SJSA1 (cell line): ENCODE measurements at regions not wholly inside any gene's neighbourhood (a gene's known extent, or its start where the extent isn't known, plus 50 kb on each side); places are given as distances from the start of the nearest gene placed in this dataset.

ENCODE experiments used
- DNase-seq, 2 experiments: peaks; one replicate each; pipeline ENCODE4 v3.0.0-alpha.2; 2015 to 2020; ENCODE audit warnings: low spot score in 2 of 2, low read depth in 1 of 2
- H3K27ac ChIP-seq: fragments of 250-450 bp; sonication (Bioruptor Pico); 2 replicates; pipeline ENCODE4 v1.5.1; 2020; ENCODE audit warnings: mild to moderate bottlenecking, moderate library complexity
- H3K27me3 ChIP-seq: fragments of 250-450 bp; sonication (Bioruptor Pico); replicated peaks from 2 replicates; pipeline ENCODE4 v1.5.1; 2020; ENCODE audit warnings: mild to moderate bottlenecking, moderate library complexity
- H3K36me3 ChIP-seq: fragments of 250-450 bp; sonication (Bioruptor Pico); 2 replicates; pipeline ENCODE4 v1.5.1; 2020; ENCODE audit warnings: mild to moderate bottlenecking
- H3K4me1 ChIP-seq: fragments of 250-450 bp; sonication (Bioruptor Pico); replicated peaks from 2 replicates; pipeline ENCODE4 v1.6.1; 2021; ENCODE audit warnings: mild to moderate bottlenecking
- H3K4me3 ChIP-seq: fragments of 250-450 bp; sonication (Bioruptor Pico); 2 replicates; pipeline ENCODE4 v1.5.1; 2020; ENCODE audit warnings: mild to moderate bottlenecking
- H3K9me3 ChIP-seq: fragments of 250-450 bp; sonication (Bioruptor Pico); replicated peaks from 2 replicates; pipeline ENCODE4 v1.5.1; 2020; ENCODE audit warnings: mild to moderate bottlenecking

DNA sequence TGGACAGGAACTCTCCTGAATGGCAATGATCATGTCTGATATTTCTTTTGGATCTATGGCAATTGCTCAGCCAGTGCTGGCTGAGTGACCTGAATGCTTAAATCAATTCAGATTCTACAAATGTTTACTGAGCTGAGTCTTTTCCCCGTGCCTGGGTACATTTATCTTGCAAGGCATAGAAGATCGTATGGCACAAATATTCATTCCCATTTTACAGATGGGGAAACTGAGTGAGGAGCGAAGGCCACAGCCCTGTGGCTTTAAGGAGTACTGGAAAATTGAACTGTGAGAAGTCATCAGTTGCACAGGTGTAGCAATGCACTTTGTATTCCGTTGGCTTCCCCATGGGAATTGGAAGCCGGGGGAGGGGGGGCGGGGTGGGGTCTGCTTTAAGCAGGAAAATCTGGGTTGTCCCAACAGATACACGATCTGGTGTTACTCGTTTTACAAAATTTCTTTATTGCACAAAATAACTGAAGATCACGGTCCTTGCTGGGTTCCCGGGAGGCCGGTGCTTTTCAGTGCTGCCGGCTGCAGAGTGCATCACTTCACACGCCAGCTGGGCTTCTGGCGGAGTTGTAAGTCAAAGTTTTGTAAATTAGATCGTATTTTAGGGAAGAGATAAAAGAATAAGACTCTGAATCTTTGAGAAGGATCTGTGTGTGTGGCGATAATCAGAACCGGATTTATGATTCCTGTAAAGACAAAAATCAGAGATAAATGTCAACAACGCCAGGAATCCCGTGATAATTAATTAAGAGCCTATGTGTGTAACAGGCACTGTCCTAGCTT lies 75.0 kb upstream of the MAP1LC3B2 start:
- Histone ChIP-seq H3K4me3 (no peak overlapping the region), H3K4me1 (no peaks in the 10 kb centered on the region), H3K9me3 (no peaks in the 10 kb centered on the region), H3K27me3 (no peaks in the 10 kb centered on the region), H3K27ac (no peak overlapping the region), H3K36me3 (no peaks in the 10 kb centered on the region)
- no peak for DNase-seq

DNA sequence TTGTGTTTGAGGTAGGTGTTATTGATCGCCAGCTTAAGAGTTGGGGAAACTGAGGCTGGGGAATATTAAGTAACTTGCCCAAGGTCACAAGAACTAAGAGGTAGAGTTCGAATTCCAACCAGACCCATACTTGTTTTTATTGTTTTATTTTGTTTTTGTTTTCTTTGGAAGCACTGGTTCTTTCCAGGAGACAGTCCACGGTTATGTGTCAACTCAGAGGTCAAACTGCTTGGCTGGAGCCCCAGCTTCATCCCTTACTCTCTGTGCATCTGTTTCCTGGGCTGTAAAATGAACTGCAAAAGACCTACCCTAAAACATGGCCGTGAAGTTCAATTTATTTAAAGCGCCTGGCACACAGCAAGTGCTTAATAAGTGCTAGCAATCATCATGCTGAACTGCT lies 74.4 kb upstream of the MAP1LC3B2 start:
- no peaks in the 10 kb centered on the region for H3K36me3 ChIP-seq
- no peaks in the 10 kb centered on the region for H3K9me3 ChIP-seq
- H3K27ac ChIP-seq: no peak overlapping the region
- no peaks in the 10 kb centered on the region for H3K27me3 ChIP-seq
- H3K4me1 ChIP-seq: no peaks in the 10 kb centered on the region
- DNase-seq: no peak
- H3K4me3 ChIP-seq: no peak overlapping the region

DNA sequence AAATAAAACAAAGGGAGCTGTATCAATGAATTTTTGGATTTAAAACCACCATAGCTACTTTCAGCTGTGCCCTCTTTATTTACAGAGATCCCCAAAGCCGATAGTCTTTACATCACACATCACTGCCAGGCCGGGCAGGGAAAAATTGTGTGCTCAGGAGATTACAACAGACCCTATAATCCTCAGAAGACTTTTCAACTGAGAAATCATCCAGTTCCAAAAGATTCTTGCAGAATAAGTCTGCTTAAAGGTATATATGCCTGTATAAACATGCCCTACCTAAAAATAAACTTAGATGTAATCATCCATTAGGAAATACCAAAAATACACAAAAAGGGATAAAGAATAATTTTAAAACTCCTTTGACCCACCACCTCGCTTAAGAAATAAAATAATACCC lies 70.1 kb upstream of the MAP1LC3B2 start:
- H3K4me3 ChIP-seq: no peak overlapping the region
- no peak overlapping the region for H3K27ac ChIP-seq
- H3K27me3 ChIP-seq: no peaks in the 10 kb centered on the region
- no peaks in the 10 kb centered on the region for H3K9me3 ChIP-seq
- H3K4me1 ChIP-seq: 0 out of 2 replicates have a peak, but pooled peaks cover 3% of the 10 kb centered on the region
- H3K36me3 ChIP-seq: no peaks in the 10 kb centered on the region
- DNase-seq: no peak

DNA sequence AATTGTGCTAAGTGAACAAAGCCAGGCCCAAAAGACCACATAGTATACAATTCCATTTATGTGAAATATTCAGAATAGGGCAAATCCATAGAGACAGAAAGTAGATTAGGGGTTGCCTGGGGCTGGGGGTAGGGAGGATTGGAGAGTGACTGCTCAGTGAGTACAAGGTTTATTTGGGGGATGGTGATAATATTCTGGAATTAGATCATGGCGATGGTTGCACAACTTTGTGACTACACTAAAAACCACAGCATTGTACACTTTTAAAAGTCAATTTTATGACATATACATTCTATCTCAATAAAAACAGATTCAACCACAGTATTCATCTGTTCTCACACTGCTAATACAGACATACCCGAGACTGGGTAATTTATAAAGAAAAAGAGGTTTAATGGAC lies 68.7 kb upstream of the MAP1LC3B2 start:
- H3K36me3 ChIP-seq: no peaks in the 10 kb centered on the region
- no peak overlapping the region for H3K27ac ChIP-seq
- H3K4me1 ChIP-seq: peaks cover 8% of the 10 kb centered on the region
- no peak overlapping the region for H3K4me3 ChIP-seq
- no peaks in the 10 kb centered on the region for H3K27me3 ChIP-seq
- DNase-seq: no peak
- no peaks in the 10 kb centered on the region for H3K9me3 ChIP-seq

DNA sequence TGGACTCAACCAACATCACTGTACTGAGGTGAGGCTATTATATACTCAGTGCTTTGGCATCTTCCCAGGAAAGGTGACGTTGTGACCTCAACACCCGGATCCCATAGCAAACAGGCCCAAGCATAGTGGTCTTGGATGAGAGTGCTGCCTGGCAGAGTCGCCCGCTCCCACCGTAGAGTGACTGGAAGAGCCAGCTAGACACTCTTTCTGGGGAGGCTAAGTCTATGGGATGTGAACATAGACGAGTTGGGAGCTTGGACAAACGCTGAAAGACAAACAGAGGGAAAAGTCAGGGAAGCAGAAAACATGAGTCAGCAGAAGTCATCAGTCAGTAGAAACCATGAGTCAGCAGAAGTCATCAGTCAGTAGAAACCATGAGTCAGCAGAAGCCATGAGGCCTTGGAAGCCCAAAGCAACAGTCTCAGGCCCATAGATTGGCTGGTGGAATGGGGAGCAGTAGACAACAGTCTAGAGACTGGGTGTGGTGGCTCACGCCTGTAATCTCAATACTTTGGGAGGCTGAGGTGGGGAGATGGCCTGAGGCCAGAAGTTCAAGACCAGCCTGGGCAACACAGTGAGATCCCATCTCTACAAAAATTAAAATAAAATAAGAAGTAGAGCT lies 66.4 kb upstream of the MAP1LC3B2 start:
- H3K9me3 ChIP-seq: no peaks in the 10 kb centered on the region
- no peak overlapping the region for H3K4me3 ChIP-seq
- H3K27me3 ChIP-seq: no peaks in the 10 kb centered on the region
- H3K36me3 ChIP-seq: no peaks in the 10 kb centered on the region
- no peak overlapping the region for H3K27ac ChIP-seq
- H3K4me1 ChIP-seq: peaks cover 10% of the 10 kb centered on the region
- peak in 1 of 2 experiments; percentile 9 for DNase-seq

DNA sequence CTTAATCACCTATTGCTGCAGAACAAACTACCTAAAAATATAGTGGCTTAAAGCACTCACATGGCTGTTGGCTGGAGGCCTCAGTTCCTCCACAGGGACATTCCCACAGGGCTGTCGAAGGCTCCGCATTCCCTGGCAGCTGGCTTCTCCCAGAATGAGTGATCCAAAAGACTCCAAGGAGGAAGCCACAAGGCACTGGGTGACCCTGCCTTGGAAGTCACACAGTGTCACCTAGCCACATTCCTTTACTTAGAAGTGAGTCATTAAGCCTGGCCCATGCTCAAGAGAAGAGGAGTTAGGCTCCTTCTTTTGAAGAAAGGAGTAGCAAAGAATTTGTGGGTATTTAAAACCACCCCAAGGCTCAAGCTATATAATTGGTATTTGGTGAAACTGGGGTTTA lies 63.9 kb upstream of the MAP1LC3B2 start:
- no peak overlapping the region for H3K4me3 ChIP-seq
- H3K27ac ChIP-seq: no peak overlapping the region
- H3K9me3 ChIP-seq: no peaks in the 10 kb centered on the region
- no peaks in the 10 kb centered on the region for H3K27me3 ChIP-seq
- H3K4me1 ChIP-seq: peaks cover 10% of the 10 kb centered on the region
- DNase-seq: peak; percentile 50 to 57
- H3K36me3 ChIP-seq: no peaks in the 10 kb centered on the region

DNA sequence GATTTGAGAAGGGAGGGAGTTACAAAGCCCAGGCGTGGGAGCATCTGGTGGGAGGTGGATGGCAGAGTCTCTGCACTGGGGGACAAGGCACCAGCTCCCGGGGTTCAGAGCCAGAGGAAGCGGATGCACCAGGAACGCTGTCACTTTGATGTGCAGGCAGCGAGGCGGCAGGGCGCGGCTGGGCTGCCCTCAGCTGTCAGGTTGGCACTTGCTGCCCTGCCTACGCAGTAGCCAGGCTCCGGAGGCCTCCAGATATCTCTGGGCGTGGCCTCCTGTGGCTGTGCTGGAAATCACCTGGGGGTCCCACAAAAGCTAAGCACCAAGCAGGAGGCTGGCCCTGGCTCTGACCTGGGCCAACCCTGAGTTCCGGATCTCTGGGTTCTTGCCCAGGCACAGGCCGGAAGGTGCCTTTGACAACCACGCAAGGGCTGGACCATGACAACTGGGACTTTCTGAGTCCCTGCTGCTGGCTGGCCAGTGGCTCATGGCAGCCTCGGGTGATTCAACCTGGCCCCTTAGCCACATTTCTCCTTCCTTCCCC lies 62.1 kb upstream of the MAP1LC3B2 start:
- peaks cover 10% of the 10 kb centered on the region for H3K4me1 ChIP-seq
- DNase-seq: no peak
- H3K36me3 ChIP-seq: no peaks in the 10 kb centered on the region
- no peak overlapping the region for H3K27ac ChIP-seq
- H3K4me3 ChIP-seq: no peak overlapping the region
- H3K9me3 ChIP-seq: no peaks in the 10 kb centered on the region
- H3K27me3 ChIP-seq: no peaks in the 10 kb centered on the region

DNA sequence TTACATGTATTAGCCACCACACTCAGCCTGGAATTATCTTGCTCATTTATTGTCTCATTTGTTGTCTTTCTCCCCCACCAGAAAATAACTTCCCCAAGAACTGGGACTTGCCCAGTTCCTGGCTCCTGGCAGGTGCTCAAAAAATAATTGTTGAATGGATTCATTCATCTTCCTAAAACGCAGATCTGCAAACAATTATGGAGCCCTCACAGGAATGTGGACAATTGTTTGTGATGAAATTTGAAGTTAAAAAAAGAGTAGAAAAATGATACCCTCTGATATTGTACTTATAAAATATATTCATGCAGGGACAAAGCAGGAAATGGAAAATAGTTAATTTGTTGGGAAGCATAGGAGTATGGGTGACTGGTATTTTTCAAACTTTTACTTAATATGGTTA lies 60.7 kb upstream of the MAP1LC3B2 start:
- Histone ChIP-seq H3K27ac (no peak overlapping the region), H3K36me3 (no peaks in the 10 kb centered on the region)

DNA sequence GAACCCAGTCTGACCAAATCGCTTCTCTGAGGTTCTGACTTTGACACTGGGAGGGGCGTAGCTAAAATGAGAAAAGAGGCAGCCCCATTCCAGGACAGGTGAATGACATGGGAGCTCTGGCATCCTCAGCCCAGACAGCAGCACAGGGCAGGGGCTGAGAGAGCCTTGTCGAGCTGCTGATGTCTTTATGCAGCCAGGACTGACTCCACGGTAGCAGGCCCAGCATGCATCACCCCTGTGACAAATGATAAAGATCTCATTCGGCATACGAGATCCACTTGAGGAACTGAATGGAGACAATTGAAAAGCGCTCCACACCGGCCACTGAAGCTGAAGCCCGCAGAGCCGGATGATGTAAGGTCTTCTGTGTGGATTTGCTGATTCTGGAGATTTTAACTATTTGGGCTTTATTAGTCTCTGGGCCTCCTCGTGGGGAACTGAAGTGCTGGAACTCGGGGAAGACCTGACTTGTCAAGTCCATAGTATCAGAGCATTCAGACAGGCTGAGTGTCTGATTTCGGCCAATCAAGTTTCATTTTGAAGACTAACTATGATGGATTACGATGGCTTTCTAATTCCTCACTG lies 56.9 kb upstream of the MAP1LC3B2 start:
- no peaks in the 10 kb centered on the region for H3K27me3 ChIP-seq
- H3K9me3 ChIP-seq: no peaks in the 10 kb centered on the region
- H3K27ac ChIP-seq: no peak overlapping the region
- H3K4me3 ChIP-seq: no peak overlapping the region
- no peaks in the 10 kb centered on the region for H3K4me1 ChIP-seq
- no peak for DNase-seq
- H3K36me3 ChIP-seq: no peaks in the 10 kb centered on the region

More for the DNA sequence above, 60.7 kb upstream of the MAP1LC3B2 start:
- peak in 1 of 2 experiments; percentile 11 for DNase-seq
- Histone ChIP-seq H3K4me3 (no peak overlapping the region), H3K27me3 (no peaks in the 10 kb centered on the region), H3K4me1 (peaks cover 7% of the 10 kb centered on the region), H3K9me3 (no peaks in the 10 kb centered on the region)

DNA sequence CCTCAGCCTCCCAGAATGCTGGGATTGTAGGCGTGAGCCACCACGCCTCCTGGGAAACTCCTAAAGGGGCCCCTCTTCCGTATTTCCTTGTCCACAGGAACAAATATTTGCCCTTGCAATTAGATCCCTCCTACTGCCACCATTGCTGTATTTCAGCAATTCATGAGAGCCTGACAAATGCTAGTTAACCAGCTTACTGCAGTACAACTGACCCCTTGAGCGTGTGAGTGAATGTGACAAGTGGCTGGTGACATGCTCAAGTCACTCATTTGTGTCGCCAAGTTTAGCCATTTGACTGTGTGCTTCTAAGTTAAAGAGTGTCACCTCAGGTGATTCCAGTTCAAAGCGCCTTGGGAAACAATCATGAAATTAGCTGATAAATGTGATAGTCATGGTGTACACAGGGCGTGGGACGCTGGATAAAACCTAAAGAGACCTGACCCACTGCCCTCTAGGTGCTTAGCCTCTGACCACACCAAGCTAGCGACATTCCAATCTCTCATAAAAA lies 56.1 kb upstream of the MAP1LC3B2 start:
- H3K36me3 ChIP-seq: no peaks in the 10 kb centered on the region
- no peaks in the 10 kb centered on the region for H3K27me3 ChIP-seq
- H3K27ac ChIP-seq: no peak overlapping the region
- no peak for DNase-seq
- H3K4me3 ChIP-seq: no peak overlapping the region
- H3K9me3 ChIP-seq: no peaks in the 10 kb centered on the region
- H3K4me1 ChIP-seq: no peaks in the 10 kb centered on the region

DNA sequence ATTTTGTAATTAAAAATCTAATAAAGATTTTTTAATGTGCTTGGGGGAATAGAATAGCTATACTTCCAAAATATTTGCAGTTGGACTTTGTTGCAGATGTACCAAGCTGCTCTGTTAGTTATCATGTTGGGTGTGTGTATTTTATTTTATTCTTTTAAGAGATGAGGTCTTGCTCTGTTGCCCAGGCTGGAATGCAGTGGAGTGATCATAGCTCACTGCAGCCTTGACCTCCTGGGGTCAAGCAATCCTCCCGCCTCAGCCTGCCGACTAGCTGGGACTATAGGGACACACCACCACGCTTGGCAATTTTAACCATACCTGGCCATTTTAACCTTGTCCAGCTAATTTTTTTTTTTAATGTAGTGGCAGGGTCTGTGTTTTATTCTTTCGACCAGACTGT lies 54.7 kb upstream of the MAP1LC3B2 start:
- H3K9me3 ChIP-seq: no peaks in the 10 kb centered on the region
- no peak for DNase-seq
- H3K36me3 ChIP-seq: no peaks in the 10 kb centered on the region
- no peaks in the 10 kb centered on the region for H3K4me1 ChIP-seq
- no peaks in the 10 kb centered on the region for H3K27me3 ChIP-seq
- no peak overlapping the region for H3K4me3 ChIP-seq
- no peak overlapping the region for H3K27ac ChIP-seq

DNA sequence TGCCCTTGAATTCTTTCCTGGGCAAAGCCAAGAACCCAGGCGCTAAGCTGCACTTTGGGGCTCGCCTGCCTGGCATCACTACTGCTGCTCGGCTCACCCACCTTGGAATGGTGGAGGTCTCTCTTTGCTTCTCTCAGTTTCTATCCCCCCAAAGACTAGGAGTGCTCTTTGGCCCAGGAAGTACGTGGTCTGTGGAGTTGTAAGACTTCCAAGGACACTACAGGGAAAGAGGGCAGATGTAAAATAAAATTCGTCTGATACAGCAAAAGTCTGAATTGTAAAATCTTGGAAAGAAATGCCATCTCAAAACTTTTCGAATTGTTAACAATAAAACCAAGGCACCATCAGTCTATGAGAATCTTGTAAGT lies 52.5 kb upstream of the MAP1LC3B2 start:
- Histone ChIP-seq H3K27me3 (no peaks in the 10 kb centered on the region), H3K36me3 (no peaks in the 10 kb centered on the region)
- DNase-seq: no peak

DNA sequence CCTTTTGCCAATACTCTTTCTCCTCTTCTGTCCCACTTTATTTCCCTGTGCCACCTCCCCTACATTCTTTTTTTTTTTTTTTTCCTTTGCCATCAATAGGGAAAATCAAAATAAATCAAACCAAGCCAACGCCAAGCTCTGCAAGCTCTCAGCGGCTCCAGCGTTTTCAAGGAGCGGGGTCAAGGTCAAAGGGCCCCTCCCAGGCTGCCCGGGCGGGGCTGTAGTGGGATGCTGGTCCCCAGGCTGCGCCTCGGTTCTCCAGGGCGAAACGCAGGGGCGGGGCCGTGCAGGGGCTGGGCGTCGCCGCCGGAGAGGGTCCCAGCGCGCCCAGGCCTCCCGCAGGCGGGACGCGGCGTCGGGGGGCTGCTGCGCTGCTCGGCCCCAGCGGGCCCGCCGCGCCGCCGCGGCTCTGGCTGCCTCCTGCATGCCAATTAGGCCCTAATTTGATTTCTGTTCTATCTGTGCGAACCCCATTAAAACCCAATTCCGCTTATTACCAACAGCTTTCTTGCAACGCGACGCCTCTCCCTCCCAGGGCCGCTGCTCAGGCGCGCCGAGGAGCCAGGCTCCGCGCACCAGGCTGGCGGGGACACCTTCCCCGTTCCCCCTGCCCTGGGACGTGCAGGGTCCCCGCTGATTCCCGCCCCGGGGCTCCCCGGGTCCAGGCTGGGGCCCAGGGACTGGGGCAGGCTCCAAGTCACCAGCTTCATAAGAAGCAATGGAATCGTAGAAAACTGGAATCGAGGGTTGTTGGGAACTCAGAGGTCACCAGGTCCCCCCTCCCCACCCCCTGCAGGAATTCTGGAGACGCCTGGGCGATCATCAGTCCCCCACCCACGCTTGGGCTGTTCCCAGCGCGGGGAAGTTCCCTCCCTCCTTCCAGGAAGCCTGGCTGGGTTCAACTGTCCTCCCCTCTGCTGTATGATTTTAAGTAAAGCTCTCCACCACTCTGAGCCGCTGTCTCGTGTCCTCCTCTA lies 50.7 kb upstream of the MAP1LC3B2 start:
- Histone ChIP-seq H3K27ac (no peak overlapping the region), H3K27me3 (no peaks in the 10 kb centered on the region), H3K9me3 (no peaks in the 10 kb centered on the region), H3K36me3 (no peaks in the 10 kb centered on the region), H3K4me3 (no peak overlapping the region), H3K4me1 (no peaks in the 10 kb centered on the region)
- no peak for DNase-seq

More for the DNA sequence above, 52.5 kb upstream of the MAP1LC3B2 start:
- no peaks in the 10 kb centered on the region for H3K9me3 ChIP-seq
- no peaks in the 10 kb centered on the region for H3K4me1 ChIP-seq
- H3K4me3 ChIP-seq: no peak overlapping the region
- no peak overlapping the region for H3K27ac ChIP-seq
